GM19468 (cell line): ENCODE measurements at regions not wholly inside any gene's neighbourhood (a gene's known extent, or its start where the extent isn't known, plus 50 kb on each side); places are given as distances from the start of the nearest gene placed in this dataset.

ENCODE experiments used
- ATAC-seq: cut with Tn5 transposase; IDR thresholded peaks from one replicate; pipeline ENCODE4 v1.9.1; 2021; ENCODE audit warnings: mild to moderate bottlenecking, moderate library complexity, moderate number of reproducible peaks; ENCODE audit not compliant: unreplicated experiment; ENCODE audit errors: extremely low read depth

GRCh38 chr11:92685049-92685448 lies 284.4 kb upstream of the MTNR1B start:
- no peak for ATAC-seq

- no peak for ATAC-seq
These were observed 281.7 kb upstream of the MTNR1B start for GRCh38 chr11:92687724-92688123.

GRCh38 chr11:92688416-92688815 lies 281.0 kb upstream of the MTNR1B start:
- ATAC-seq, result no peak

GRCh38 chr11:92692826-92693546 lies 276.5 kb upstream of the MTNR1B start:
- no peak for ATAC-seq

GRCh38 chr11:92696076-92696475 lies 273.4 kb upstream of the MTNR1B start:
- ATAC-seq, result no peak

GRCh38 chr11:92697461-92698312 lies 271.8 kb upstream of the MTNR1B start:
- ATAC-seq, result no peak

GRCh38 chr11:92698742-92699141 lies 270.7 kb upstream of the MTNR1B start:
- no peak for ATAC-seq

GRCh38 chr11:92702037-92702804 lies 267.2 kb upstream of the MTNR1B start:
- no peak for ATAC-seq

GRCh38 chr11:92702805-92703448 lies 266.5 kb upstream of the MTNR1B start:
- no peak for ATAC-seq

- no peak for ATAC-seq
These were observed 266.0 kb upstream of the MTNR1B start for GRCh38 chr11:92703449-92703830.

GRCh38 chr11:92707173-92707619 lies 262.3 kb upstream of the MTNR1B start:
- no peak for ATAC-seq

GRCh38 chr11:92707665-92708064 lies 261.8 kb upstream of the MTNR1B start:
- ATAC-seq, result no peak

- no peak for ATAC-seq
These were observed 260.1 kb upstream of the MTNR1B start for GRCh38 chr11:92709329-92709728.

- no peak for ATAC-seq
These were observed 257.5 kb upstream of the MTNR1B start for GRCh38 chr11:92711926-92712325.

- no peak for ATAC-seq
These were observed 255.3 kb upstream of the MTNR1B start for GRCh38 chr11:92714111-92714510.

GRCh38 chr11:92717240-92717639 lies 252.2 kb upstream of the MTNR1B start:
- no peak for ATAC-seq

- ATAC-seq, result no peak
These were observed 249.1 kb upstream of the MTNR1B start for GRCh38 chr11:92720385-92720784.

GRCh38 chr11:92725352-92725751 lies 244.1 kb upstream of the MTNR1B start:
- no peak for ATAC-seq

- ATAC-seq, result no peak
These were observed 242.3 kb upstream of the MTNR1B start for GRCh38 chr11:92727123-92727522.

- ATAC-seq, result no peak
These were observed 241.7 kb upstream of the MTNR1B start for GRCh38 chr11:92727769-92728168.
